GM23338 (cell line): ENCODE measurements at regions not wholly inside any gene's neighbourhood (a gene's known extent, or its start where the extent isn't known, plus 50 kb on each side); places are given as distances from the start of the nearest gene placed in this dataset.

ENCODE experiments used
- ATAC-seq: fragments of 200-7000 bp; cut with Tn5 transposase; 3 replicates; pipeline ENCODE4 v1.9.1; 2020
- DNase-seq: peaks from one replicate; pipeline ENCODE4 v3.0.0-alpha.2; 2015; ENCODE audit warnings: low spot score
- H2AFZ ChIP-seq: fragments of 200-600 bp; sonication (generic); 2 replicates; pipeline ENCODE4 v1.8.0; 2016; ENCODE audit warnings: antibody characterized with exemption, mild to moderate bottlenecking, moderate library complexity
- H3F3A ChIP-seq: fragments of 200-600 bp; sonication (generic); replicated peaks from 2 replicates; pipeline ENCODE4 v1.8.0; 2017; ENCODE audit warnings: antibody characterized with exemption, mixed run types, low read depth
- H3K27ac ChIP-seq: fragments of 200-600 bp; sonication (generic); 2 replicates; pipeline ENCODE4 v1.6.1; 2016; ENCODE audit warnings: low read depth
- H3K27me3 ChIP-seq: fragments of 200-600 bp; sonication (generic); 2 replicates; pipeline ENCODE4 v1.8.0; 2016; ENCODE audit warnings: mild to moderate bottlenecking, mixed run types, moderate library complexity; ENCODE audit not compliant: insufficient read depth
- H3K36me3 ChIP-seq: fragments of 200-600 bp; sonication (generic); 2 replicates; pipeline ENCODE4 v1.8.0; 2016; ENCODE audit warnings: mild to moderate bottlenecking; ENCODE audit not compliant: insufficient read depth
- H3K4me1 ChIP-seq: fragments of 200-600 bp; sonication (generic); 2 replicates; pipeline ENCODE4 v1.8.0; 2016; ENCODE audit warnings: mild to moderate bottlenecking, moderate library complexity; ENCODE audit not compliant: insufficient read depth
- H3K4me2 ChIP-seq: fragments of 200-600 bp; sonication (generic); 2 replicates; pipeline ENCODE4 v1.7.1; 2017; ENCODE audit warnings: mixed run types
- H3K4me3 ChIP-seq: fragments of 200-600 bp; sonication (generic); 2 replicates; pipeline ENCODE4 v1.6.1; 2016; ENCODE audit warnings: mixed run types
- H3K79me2 ChIP-seq: fragments of 200-600 bp; sonication (generic); replicated peaks from 2 replicates; pipeline ENCODE4 v1.8.0; 2017; ENCODE audit warnings: mild to moderate bottlenecking; ENCODE audit not compliant: insufficient read depth
- H3K9me2 ChIP-seq: fragments of 200-600 bp; sonication (generic); 2 replicates; pipeline ENCODE4 v1.8.0; 2017; ENCODE audit not compliant: insufficient read depth
- H4K20me1 ChIP-seq: fragments of 200-600 bp; sonication (generic); replicated peaks from 2 replicates; pipeline ENCODE4 v1.8.0; 2017; ENCODE audit warnings: mild to moderate bottlenecking; ENCODE audit not compliant: insufficient read depth
- H3K27ac Mint-ChIP-seq: 2 replicates; pipeline ENCODE4 v1.8.0; 2020; ENCODE audit warnings: inconsistent platforms, mild to moderate bottlenecking, moderate library complexity, mixed read lengths
- H3K27me3 Mint-ChIP-seq: 3 replicates; pipeline ENCODE4 v1.8.0; 2022; ENCODE audit warnings: low read depth, mild to moderate bottlenecking, moderate library complexity, mixed read lengths, inconsistent platforms; ENCODE audit not compliant: insufficient read depth, poor library complexity
- H3K36me3 Mint-ChIP-seq: 3 replicates; pipeline ENCODE4 v1.8.0; 2021; ENCODE audit warnings: low read depth, mild to moderate bottlenecking, inconsistent platforms, moderate library complexity, mixed read lengths
- H3K4me1 Mint-ChIP-seq: 3 replicates; pipeline ENCODE4 v1.8.0; 2020; ENCODE audit warnings: mild to moderate bottlenecking, inconsistent platforms, mixed read lengths
- H3K4me3 Mint-ChIP-seq: 3 replicates; pipeline ENCODE4 v1.8.0; 2021; ENCODE audit warnings: moderate library complexity, mild to moderate bottlenecking, inconsistent platforms, mixed read lengths
- H3K9me3 Mint-ChIP-seq: 3 replicates; pipeline ENCODE4 v1.8.0; 2020; ENCODE audit warnings: moderate library complexity, mild to moderate bottlenecking, inconsistent platforms, mixed read lengths
- CREB1 ChIP-seq: fragments of 250-450 bp; sonication (Bioruptor Pico); IDR thresholded peaks from 2 replicates; pipeline ENCODE4 v1.5.0; 2020; ENCODE audit warnings: low read depth, mild to moderate bottlenecking, moderate library complexity
- CTCF ChIP-seq, 2 experiments: fragments of 200-600 bp in 1 of 2; sonication (generic) in 1 of 2; conservative IDR thresholded peaks; 2 replicates each; pipeline versions ENCODE4 v1.5.1 to v1.6.1; 2016 to 2017; ENCODE audit warnings: antibody characterized with exemption in 2 of 2, low read depth in 2 of 2, mild to moderate bottlenecking in 2 of 2, moderate library complexity in 1 of 2
- ETS1 ChIP-seq: IDR thresholded peaks from 2 replicates; pipeline ENCODE4 v1.6.1; 2016; ENCODE audit warnings: antibody characterized with exemption
- EZH2 ChIP-seq: fragments of 200-600 bp; sonication (generic); IDR thresholded peaks from one replicate; pipeline ENCODE4 v1.8.0; 2017; ENCODE audit warnings: antibody characterized with exemption, mild to moderate bottlenecking, low read depth; ENCODE audit not compliant: unreplicated experiment
- EZH2phosphoT487 ChIP-seq: fragments of 200-600 bp; sonication (generic); IDR thresholded peaks from one replicate; pipeline ENCODE4 v1.8.1; 2018; ENCODE audit warnings: antibody characterized with exemption; ENCODE audit not compliant: unreplicated experiment
- JUNB ChIP-seq: IDR thresholded peaks from one replicate; pipeline ENCODE4 v1.6.1; 2016; ENCODE audit warnings: antibody characterized with exemption; ENCODE audit not compliant: unreplicated experiment
- NANOG ChIP-seq: IDR thresholded peaks from 2 replicates; pipeline ENCODE4 v1.6.1; 2016; ENCODE audit warnings: antibody characterized with exemption, borderline replicate concordance
- POLR2AphosphoS5 ChIP-seq: IDR thresholded peaks from 2 replicates; pipeline ENCODE4 v1.6.1; 2016; ENCODE audit warnings: antibody characterized with exemption, low read depth
- REST ChIP-seq: IDR thresholded peaks from one replicate; pipeline ENCODE4 v1.6.1; 2018; ENCODE audit warnings: antibody characterized with exemption; ENCODE audit not compliant: unreplicated experiment
- STAT1 ChIP-seq: IDR thresholded peaks from one replicate; pipeline ENCODE4 v1.6.1; 2016; ENCODE audit warnings: antibody characterized with exemption; ENCODE audit not compliant: unreplicated experiment
- ZNF331 ChIP-seq: fragments of 250-450 bp; sonication (Bioruptor Pico); IDR thresholded peaks from 2 replicates; pipeline ENCODE4 v1.5.0; 2020; ENCODE audit warnings: low read depth, mild to moderate bottlenecking, moderate library complexity
- ZNF462 ChIP-seq: fragments of 250-450 bp; sonication (Bioruptor Pico); IDR thresholded peaks from 2 replicates; pipeline ENCODE4 v1.5.0; 2020; ENCODE audit warnings: mild to moderate bottlenecking, moderate library complexity

GRCh38 chr3:104190681-104191080, 1176.0 kb upstream of the ALCAM start:
- peak; percentile 21 for DNase-seq
- Histone ChIP-seq H3F3A (no peaks in the 10 kb centered on the region), H4K20me1 (no peaks in the 10 kb centered on the region), H3K4me1 (no peaks in the 10 kb centered on the region), H3K4me3 (no peak overlapping the region), H2AFZ (no peak overlapping the region), H3K4me2 (no peak overlapping the region), H3K27ac (no peak overlapping the region), H3K9me2 (no peaks in the 10 kb centered on the region), H3K79me2 (no peaks in the 10 kb centered on the region), H3K36me3 (no peaks in the 10 kb centered on the region), H3K27me3 (no peaks in the 10 kb centered on the region)
- H3K4me1 Mint-ChIP-seq: no peaks in the 10 kb centered on the region
- no peak overlapping the region for H3K27ac Mint-ChIP-seq
- H3K36me3 Mint-ChIP-seq: no peaks in the 10 kb centered on the region
- no peaks in the 10 kb centered on the region for H3K9me3 Mint-ChIP-seq
- TF ChIP-seq EZH2 (no peak), EZH2phosphoT487 (no peak), CREB1 (no peak), CTCF (conservative IDR thresholded peaks at IDR 0.05; ENCODE audit: low read depth in 2 of 2) (no peak), NANOG (no peak), ZNF331 (CRISPR knock-in tag) (no peak), ZNF462 (CRISPR knock-in tag) (no peak), STAT1 (no peak), POLR2AphosphoS5 (no peak), REST (no peak), ETS1 (no peak), JUNB (no peak)
- no peaks in the 10 kb centered on the region for H3K27me3 Mint-ChIP-seq
- no peak for ATAC-seq
- no peak overlapping the region for H3K4me3 Mint-ChIP-seq
